ENCODE measurements at regions not wholly inside any gene's neighbourhood (a gene's known extent, or its start where the extent isn't known, plus 50 kb on each side); places are given as distances from the start of the nearest gene placed in this dataset.
A peak's percentile ranks its signal among the peaks of the same experiment; 100 is the strongest.

GRCh38 chr20:24804481-24805206 is 144.4 kb upstream of the CST7 start:
- no peaks in the 10 kb centered on the region for H3K9me3 Mint-ChIP-seq
- no peaks in the 10 kb centered on the region for H3K4me1 Mint-ChIP-seq
- ATAC-seq (ENCODE audit: low read depth in 2 of 2), result no peak
- H3K27ac Mint-ChIP-seq, result no peak overlapping the region
- H3K4me3 Mint-ChIP-seq, result no peak overlapping the region
- peaks cover 0 to 16% (median 15%) of the 10 kb centered on the region in 3 donors for H3K27me3 Mint-ChIP-seq
- no peaks in the 10 kb centered on the region for H3K36me3 Mint-ChIP-seq
- no peak for DNase-seq

- Mint-ChIP-seq H3K4me3 (no peak overlapping the region), H3K9me3 (no peaks in the 10 kb centered on the region), H3K27me3 (peaks cover 0 to 16% (median 15%) of the 10 kb centered on the region in 3 donors), H3K27ac (no peak overlapping the region), H3K36me3 (no peaks in the 10 kb centered on the region), H3K4me1 (no peaks in the 10 kb centered on the region)
- DNase-seq (no peak), ATAC-seq (ENCODE audit: low read depth in 2 of 2) (no peak)
Measured at GRCh38 chr20:24805456-24806238, 143.4 kb upstream of the CST7 start.

- ATAC-seq (ENCODE audit: low read depth in 2 of 2) (no peak), DNase-seq (no peak)
- Mint-ChIP-seq H3K27me3 (peaks cover 0 to 16% (median 14%) of the 10 kb centered on the region in 3 donors), H3K4me3 (no peak overlapping the region), H3K4me1 (no peaks in the 10 kb centered on the region), H3K27ac (no peak overlapping the region), H3K36me3 (no peaks in the 10 kb centered on the region), H3K9me3 (no peaks in the 10 kb centered on the region)
Measured at GRCh38 chr20:24806705-24807676, 142.1 kb upstream of the CST7 start.

- Mint-ChIP-seq H3K9me3 (peaks cover 0 to 5% (median 0%) of the 10 kb centered on the region in 7 donors), H3K4me1 (peaks cover 0 to 6% (median 0%) of the 10 kb centered on the region in 3 donors), H3K4me3 (no peak overlapping the region), H3K27ac (no peak overlapping the region), H3K36me3 (no peaks in the 10 kb centered on the region), H3K27me3 (peaks cover 0 to 16% (median 14%) of the 10 kb centered on the region in 3 donors)
- DNase-seq, result no peak
- ATAC-seq (ENCODE audit: low read depth in 2 of 2), result no peak
Measured at GRCh38 chr20:24808616-24809015, 140.5 kb upstream of the CST7 start.

- Mint-ChIP-seq H3K27ac (no peak overlapping the region), H3K9me3 (peaks cover 0 to 5% (median 0%) of the 10 kb centered on the region in 7 donors), H3K36me3 (no peaks in the 10 kb centered on the region), H3K4me1 (peaks cover 0 to 6% (median 1%) of the 10 kb centered on the region in 3 donors), H3K4me3 (no peak overlapping the region), H3K27me3 (peaks cover 0 to 19% (median 14%) of the 10 kb centered on the region in 3 donors)
- DNase-seq (no peak), ATAC-seq (ENCODE audit: low read depth in 2 of 2) (no peak)
Measured at GRCh38 chr20:24809606-24810005, 139.5 kb upstream of the CST7 start.

- Mint-ChIP-seq H3K4me1 (peaks cover 0 to 6% (median 1%) of the 10 kb centered on the region in 3 donors), H3K4me3 (no peak overlapping the region), H3K27me3 (peaks cover 0 to 24% (median 14%) of the 10 kb centered on the region in 3 donors), H3K9me3 (peaks cover 0 to 5% (median 0%) of the 10 kb centered on the region in 7 donors), H3K27ac (no peak overlapping the region), H3K36me3 (no peaks in the 10 kb centered on the region)
- DNase-seq (no peak), ATAC-seq (ENCODE audit: low read depth in 2 of 2) (no peak)
Measured at GRCh38 chr20:24810676-24811407, 138.2 kb upstream of the CST7 start.

DNA sequence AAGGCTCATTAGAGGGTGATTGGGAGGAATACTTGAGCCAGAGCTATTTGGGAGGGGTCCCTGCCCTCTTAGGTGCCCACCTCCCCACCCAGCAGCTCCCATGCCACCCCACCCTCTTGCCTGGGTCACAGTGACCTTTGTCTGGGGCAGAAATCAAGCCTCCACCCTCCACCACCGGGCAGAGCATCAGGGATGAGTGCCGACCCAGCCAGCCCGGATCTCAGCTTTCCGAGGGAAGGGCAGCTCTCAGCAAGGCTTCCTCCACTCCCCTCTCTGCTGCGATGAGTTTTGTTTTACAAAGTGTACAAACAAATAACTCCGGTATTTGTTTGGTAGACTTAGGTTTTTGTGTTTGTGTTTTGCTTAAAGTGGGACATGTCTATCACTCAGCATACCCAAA is 136.7 kb upstream of the CST7 start:
- Mint-ChIP-seq H3K27ac (no peak overlapping the region), H3K4me3 (peak overlapping the region in 1 of 8 donors; percentile 29), H3K36me3 (no peaks in the 10 kb centered on the region), H3K9me3 (peaks cover 0 to 5% (median 0%) of the 10 kb centered on the region in 7 donors), H3K27me3 (peaks cover 0 to 24% (median 14%) of the 10 kb centered on the region in 3 donors), H3K4me1 (peaks cover 4 to 10% (median 7%) of the 10 kb centered on the region in 3 donors)
- DNase-seq, result no peak
- no peak for ATAC-seq (ENCODE audit: low read depth in 2 of 2)

DNA sequence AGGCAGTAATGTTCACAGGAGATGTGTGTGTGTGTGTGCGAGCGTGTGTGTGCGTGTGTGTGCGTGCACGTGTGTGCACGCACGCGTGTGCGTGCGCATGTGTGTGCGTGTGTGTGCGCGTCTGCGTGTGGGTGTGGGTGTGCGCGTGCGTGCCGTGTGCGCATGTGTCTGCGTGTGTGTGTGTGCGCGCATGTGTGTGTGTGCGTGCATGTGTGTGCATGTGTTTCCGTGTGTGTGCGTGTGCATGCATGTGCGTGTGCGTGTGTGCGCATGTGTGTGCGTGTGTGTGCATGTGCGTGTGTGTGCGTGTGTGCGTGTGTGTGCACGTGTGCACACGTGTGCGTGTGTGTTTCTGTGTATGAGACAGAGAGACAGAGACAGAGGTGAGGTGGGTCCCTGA is 136.0 kb upstream of the CST7 start:
- DNase-seq (no peak), ATAC-seq (ENCODE audit: low read depth in 2 of 2) (no peak)
- Mint-ChIP-seq H3K27me3 (peaks cover 0 to 24% (median 14%) of the 10 kb centered on the region in 3 donors), H3K4me1 (peaks cover 4 to 11% (median 10%) of the 10 kb centered on the region in 3 donors), H3K4me3 (no peak overlapping the region), H3K27ac (peak overlapping the region in 1 of 6 donors; percentile 88), H3K9me3 (peaks cover 0 to 5% (median 0%) of the 10 kb centered on the region in 7 donors), H3K36me3 (no peaks in the 10 kb centered on the region)

GRCh38 chr20:24813496-24813895 is 135.6 kb upstream of the CST7 start:
- Mint-ChIP-seq H3K27ac (no peak overlapping the region), H3K36me3 (no peaks in the 10 kb centered on the region), H3K27me3 (peaks cover 0 to 19% (median 10%) of the 10 kb centered on the region in 3 donors), H3K9me3 (peaks cover 0 to 5% (median 0%) of the 10 kb centered on the region in 7 donors), H3K4me1 (peaks cover 4 to 11% (median 10%) of the 10 kb centered on the region in 3 donors), H3K4me3 (no peak overlapping the region)
- DNase-seq (no peak), ATAC-seq (ENCODE audit: low read depth in 2 of 2) (no peak)

- H3K9me3 Mint-ChIP-seq, result peaks cover 0 to 5% (median 0%) of the 10 kb centered on the region in 7 donors
- H3K4me3 Mint-ChIP-seq, result peak overlapping the region in 1 of 8 donors; percentile 47
- H3K27ac Mint-ChIP-seq, result no peak overlapping the region
- H3K4me1 Mint-ChIP-seq, result peaks cover 6 to 11% (median 10%) of the 10 kb centered on the region in 3 donors
- ATAC-seq (ENCODE audit: low read depth in 2 of 2) (no peak), DNase-seq (no peak)
- no peaks in the 10 kb centered on the region for H3K36me3 Mint-ChIP-seq
- peaks cover 2 to 15% (median 6%) of the 10 kb centered on the region in 3 donors for H3K27me3 Mint-ChIP-seq
Measured at GRCh38 chr20:24813936-24814335, 135.1 kb upstream of the CST7 start.

DNA sequence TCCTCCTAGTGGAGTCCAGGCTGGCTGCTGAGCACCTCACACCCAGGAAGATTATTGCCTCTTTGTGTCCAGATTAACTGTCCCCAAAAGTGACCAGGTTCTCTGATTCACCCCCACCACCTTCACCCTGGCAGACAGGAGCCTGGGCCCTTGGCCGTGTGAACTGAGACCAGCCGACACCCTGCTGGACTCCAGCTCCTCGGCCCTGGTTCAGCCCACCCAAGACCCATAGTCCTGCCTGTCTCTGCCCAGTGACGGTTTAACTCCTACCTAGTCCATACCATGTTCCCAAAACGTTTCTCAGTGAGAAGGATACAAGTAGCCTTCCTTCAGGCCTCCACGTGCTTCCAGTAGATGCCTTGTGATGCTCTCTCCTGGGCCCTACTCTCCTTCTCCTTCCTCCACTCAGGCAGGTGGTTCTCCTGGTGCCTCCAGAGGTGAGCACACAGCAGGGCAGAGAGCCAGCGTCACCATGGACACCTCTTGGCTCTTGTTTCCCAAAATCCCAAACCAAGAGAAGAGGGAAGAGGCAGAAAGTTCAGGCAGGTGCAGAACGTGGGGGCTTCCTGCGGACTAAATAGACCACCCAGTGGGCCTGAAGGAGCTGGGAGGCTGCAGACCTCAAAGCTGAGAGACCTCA is 134.4 kb upstream of the CST7 start:
- no peak overlapping the region for H3K4me3 Mint-ChIP-seq
- H3K9me3 Mint-ChIP-seq, result peaks cover 0 to 5% (median 0%) of the 10 kb centered on the region in 7 donors
- H3K27ac Mint-ChIP-seq, result no peak overlapping the region

More for the DNA sequence above, 134.4 kb upstream of the CST7 start:
- ATAC-seq (ENCODE audit: low read depth in 2 of 2) (no peak), DNase-seq (no peak)
- Mint-ChIP-seq H3K4me1 (peaks cover 7 to 11% (median 10%) of the 10 kb centered on the region in 3 donors), H3K27me3 (peaks cover 3 to 8% (median 4%) of the 10 kb centered on the region in 3 donors), H3K36me3 (no peaks in the 10 kb centered on the region)

Data from naive B cell (primary cell).